ENCODE measurements at regions not wholly inside any gene's neighbourhood (a gene's known extent, or its start where the extent isn't known, plus 50 kb on each side); places are given as distances from the start of the nearest gene placed in this dataset.
"Not testable (repeated sequence)": the region's sequence is repeated elsewhere in the genome, so short reads cannot be mapped to it uniquely, and the experiment has no call there.

DNA sequence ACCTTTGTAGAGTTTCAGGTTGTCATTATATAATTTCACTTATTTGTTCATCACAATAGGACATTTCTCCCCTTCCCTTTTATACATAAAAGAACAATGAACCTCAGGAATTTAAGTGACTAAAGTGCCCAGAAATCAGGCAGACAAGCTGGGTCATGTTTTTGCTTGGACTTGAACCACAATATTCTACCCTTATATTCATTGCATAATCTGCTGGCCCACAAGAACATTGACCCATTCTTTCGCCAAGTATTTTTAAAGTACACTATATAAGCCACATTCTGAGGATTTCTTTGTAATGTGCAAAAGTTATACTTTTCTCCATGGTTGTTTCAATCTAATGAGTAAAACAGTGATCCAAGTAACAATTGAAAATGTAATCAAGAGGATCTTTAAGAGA, 637.5 kb upstream of the SLIT2 start:
- no peak for DNase-seq (ENCODE audit: low read depth)

DNA sequence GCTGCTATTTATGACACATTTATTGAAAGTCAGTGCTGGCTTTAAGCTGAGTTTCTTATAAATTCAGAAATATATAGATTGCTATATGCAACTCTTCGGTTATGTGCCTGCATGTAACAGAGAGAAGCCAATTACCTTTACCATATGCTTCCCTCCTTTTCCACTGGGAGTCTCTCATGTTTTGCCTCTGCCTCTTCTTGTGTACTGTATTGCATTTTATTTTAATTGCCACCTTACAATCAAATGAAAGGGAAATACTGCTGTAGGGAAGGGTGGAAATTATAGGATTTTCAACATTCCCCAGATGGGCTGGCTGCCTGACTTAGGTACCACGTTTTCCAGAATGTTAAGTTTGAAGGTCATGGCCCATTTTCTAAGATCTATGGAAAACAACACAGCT, 655.4 kb upstream of the SLIT2 start:
- no peak for DNase-seq (ENCODE audit: low read depth)

DNA sequence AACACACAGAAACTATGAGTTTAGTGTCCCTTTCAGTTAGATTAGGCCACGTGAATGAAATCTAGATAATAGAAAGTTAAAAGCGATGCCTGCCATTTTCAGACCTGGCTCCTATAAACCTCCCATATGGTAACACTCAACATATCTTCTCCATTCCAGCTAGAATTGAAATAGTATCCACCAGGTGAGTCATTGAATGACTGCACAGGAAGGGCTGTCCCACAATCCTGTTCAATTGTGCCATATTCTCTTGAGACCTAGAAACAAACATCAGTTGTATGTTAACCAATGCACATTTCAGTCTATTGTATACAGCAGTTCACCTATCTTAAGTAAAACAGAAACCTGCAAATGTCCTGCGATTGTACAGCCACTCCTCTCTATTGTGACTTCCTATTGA, 659.3 kb upstream of the SLIT2 start:
- DNase-seq (ENCODE audit: low read depth), result no peak

DNA sequence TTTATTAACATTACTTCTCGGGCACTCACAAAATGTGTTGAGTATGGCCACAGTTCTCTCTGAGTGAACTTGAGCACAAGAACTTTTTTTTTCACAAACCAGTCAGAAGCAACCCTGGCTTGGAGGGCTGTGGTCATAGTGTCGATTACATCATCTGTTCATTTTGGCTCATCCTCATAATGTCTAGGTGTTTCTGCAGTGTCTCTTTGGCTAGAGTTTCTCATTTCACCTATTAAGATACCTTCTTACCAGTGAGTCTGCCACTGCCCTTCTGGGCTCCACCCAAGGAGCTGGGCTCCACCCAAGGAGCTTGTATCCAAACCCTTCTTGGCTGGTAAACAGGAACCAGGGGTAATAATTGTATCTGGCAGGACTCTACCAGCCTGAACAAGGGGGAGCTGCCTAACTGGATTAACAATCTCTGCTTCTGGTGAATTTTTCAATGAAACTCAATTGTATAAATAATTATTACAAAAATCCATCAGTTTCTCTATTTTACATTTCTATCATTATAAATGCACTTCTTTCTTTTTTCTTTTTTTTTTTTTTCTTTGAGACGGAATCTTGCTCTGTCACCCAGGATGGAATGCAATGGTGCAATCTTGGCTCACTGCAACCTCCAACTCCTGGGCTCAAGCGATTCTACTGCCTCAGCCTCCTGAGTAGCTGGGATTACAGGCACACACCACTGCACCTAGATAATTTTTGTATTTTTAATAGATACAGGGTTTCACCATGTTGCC, 667.7 kb upstream of the SLIT2 start:
- no peak for DNase-seq (ENCODE audit: low read depth)

DNA sequence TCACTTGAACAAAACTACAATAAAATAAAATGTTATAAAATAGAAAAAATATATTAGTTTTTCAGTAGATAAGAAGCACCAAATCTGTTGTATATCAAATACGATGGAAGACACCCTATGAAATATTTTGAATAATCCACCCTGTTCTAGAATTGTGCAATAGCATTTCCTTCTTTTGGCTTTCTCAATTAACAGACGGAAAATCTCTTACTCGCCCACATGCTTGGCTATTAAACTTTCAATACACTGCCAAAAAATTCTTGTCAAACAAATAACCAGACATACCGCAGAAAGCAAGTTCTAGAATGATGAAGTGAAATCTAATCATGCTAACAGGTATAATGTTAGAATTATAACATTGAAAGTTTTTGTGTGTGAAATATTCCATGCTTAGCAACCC, 671.6 kb upstream of the SLIT2 start:
- DNase-seq (ENCODE audit: low read depth), result peak; percentile 28

DNA sequence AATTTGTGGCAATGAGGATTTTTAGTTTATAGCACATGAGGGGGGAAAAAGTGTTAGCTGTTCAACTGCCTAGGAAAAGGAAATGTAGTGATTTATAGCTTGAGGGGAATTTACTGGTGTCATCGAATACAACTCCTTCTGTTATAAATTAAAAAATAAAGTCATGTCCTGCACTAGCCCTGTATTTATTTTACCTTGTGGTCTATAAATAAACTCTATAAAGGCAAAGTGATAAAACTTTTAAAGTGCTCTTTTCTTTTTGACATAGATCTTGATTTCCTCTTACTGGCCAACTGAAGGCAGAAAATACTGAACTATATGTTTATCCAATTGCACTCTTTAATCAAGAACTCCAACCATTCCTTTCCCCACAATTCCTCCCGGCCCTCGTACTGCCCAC, 672.1 kb upstream of the SLIT2 start:
- DNase-seq (ENCODE audit: low read depth), result no peak

DNA sequence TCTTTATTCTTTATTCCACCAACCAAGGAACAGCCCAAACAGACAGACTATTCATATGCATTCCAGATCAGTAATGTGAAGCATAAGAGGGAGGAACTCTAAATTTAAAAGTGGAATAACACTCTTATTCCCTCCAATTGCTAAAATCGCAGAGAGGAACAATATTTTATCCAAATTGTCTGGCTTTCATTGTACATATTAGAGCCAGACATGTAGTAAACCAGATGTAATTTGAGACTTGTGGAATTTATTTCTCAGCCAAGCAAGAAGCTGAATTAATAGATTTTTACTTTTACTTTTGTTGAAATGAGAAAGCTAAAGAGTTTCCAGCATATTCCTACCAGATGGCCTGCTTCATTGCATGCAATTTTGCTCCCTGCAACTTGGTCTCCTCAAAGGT, 674.6 kb upstream of the SLIT2 start:
- DNase-seq (ENCODE audit: low read depth), result no peak

DNA sequence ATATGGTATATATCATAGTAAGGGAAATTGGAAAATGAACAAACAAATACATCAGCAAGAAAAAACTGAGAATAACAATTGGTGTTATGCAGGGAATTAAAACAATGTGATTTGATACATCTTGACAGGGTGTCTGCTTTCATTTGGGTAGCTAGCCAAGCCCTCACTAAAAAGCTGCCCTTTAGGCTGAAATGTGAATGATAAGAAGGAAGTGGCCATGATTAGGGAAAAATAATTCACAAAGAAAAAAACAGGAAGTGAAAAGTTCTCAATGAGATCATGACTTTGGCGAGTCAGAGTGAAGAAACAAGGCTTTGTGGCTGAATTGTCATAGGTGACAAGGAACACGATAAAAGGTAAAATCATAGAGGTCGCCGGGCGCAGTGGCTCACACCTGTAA, 675.8 kb upstream of the SLIT2 start:
- no peak for DNase-seq (ENCODE audit: low read depth)

DNA sequence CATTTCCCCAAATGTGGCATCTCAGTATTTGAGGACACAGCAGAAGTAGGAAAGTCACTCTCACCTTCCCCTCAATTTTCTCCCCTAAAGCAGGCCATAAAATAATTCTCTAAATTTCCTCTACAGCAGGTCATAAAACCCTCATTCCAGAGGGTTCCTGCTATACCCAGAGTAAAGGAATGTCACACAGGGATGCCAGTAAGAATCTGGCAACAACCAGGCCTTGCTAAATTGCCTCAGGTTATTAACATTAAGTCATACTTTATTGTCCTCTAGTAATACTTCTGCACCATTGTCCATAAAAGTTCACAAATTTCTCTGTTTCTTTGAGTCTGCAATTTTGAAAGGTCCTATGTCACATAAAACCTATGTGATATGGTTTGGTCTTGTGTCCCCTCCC, 685.7 kb upstream of the SLIT2 start:
- DNase-seq (ENCODE audit: low read depth), result no peak

DNA sequence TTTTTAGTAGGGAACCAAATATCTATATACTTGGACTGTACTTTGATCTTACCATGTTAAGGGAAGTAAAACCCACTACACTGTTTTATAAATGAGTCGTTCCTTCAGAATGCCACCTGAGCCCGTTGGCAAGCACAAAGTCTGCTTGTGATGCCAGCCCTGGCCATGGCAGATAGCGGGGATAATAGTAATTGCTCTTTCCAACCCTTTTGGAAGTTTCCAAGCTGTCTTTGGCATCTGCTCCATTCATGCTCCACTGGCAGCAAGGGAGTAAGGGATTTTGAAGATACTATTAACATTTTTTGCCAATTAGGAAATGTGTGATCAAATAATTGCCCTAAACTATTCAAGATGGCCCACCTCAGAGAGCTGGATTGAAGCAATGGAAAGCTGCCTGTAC, 689.2 kb upstream of the SLIT2 start:
- DNase-seq (ENCODE audit: low read depth), result no peak

DNA sequence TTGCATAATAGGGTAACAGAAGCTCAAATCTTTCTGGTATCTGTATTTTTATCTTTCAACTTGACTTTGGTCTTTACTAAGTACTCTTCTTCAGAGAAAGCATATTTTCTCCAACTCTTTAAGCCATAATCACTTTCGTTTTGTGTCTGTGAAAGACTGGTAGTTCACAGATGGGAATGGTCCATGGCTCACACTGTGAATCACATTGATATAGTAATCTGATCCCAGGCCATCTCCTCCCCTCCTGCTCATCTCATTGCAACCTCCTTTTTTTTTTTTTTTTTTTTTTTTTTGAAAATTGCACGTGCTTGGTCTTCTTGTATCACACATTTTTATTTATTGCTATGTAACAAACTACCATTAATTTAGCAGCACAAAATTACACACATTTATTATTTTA, 694.5 kb upstream of the SLIT2 start:
- DNase-seq (ENCODE audit: low read depth), result no peak

DNA sequence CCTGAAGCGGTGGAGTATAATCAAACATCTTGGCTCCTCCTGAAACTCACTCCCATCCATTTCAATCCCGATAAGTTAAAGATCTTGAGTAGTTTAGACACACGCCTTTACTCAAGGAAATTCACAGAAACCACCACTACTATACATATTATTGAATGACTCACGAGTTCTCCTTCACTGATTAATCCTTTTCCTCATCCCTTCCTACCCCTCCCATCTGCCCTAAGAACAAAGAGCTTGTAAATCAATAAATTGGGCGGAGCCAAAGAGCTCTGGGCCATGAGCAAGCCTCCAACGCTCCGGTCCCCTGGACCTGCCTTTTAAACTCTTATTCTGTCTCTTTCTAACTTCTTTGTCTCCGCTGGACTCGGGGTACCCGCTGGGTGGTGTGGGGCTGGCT, 695.4 kb upstream of the SLIT2 start:
- not testable (repeated sequence) for DNase-seq (ENCODE audit: low read depth)

DNA sequence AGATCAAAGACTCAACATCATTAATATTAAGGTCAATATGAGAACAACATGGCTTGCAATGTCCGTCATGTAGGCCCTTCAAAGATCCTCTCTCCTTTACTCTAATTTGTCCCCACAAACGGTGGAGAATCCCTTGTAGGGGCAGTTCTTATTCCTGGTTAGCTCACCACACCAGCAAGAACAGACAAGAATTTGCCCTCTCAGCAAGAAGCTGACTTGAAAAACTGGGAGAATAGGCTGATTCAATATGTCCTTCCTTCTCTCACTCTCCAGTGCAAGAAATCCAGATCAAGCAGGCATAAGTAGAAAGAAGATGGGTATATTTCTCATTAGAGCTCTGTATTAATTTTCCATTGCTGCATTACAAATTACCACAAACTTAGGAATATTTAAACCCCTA, 704.2 kb upstream of the SLIT2 start:
- DNase-seq (ENCODE audit: low read depth), result no peak

DNA sequence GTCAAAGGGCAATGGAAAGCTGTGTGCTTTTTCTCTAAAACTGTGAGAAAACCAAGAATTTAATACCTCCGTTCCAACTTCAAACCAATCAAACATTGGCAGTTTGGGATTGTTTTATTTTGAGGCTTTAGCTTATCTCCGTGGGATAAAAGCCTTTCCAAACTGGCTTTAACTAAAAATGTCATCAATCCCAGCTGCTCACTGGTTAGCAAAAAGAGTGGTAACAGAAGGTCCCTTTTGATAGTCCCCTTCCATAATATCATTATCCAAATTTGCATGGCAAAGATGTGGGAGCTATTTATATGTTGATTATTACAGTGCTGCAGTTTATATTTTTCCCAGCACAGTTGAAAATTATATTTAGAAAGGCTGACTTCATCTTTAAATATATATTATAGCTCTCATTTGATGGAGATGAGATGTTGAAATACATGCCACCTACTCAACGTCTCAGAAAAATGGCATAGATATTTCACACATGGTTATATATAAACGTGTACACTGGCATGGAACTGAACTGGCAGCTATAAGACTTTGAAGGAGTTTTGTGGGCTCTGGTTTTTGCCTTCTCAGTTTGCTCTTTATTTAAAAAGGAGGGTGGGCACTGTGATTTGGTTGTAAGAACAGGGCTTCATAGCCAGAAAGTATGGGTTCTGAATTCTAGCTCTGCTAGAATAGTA, 707.1 kb upstream of the SLIT2 start:
- DNase-seq (ENCODE audit: low read depth), result no peak

DNA sequence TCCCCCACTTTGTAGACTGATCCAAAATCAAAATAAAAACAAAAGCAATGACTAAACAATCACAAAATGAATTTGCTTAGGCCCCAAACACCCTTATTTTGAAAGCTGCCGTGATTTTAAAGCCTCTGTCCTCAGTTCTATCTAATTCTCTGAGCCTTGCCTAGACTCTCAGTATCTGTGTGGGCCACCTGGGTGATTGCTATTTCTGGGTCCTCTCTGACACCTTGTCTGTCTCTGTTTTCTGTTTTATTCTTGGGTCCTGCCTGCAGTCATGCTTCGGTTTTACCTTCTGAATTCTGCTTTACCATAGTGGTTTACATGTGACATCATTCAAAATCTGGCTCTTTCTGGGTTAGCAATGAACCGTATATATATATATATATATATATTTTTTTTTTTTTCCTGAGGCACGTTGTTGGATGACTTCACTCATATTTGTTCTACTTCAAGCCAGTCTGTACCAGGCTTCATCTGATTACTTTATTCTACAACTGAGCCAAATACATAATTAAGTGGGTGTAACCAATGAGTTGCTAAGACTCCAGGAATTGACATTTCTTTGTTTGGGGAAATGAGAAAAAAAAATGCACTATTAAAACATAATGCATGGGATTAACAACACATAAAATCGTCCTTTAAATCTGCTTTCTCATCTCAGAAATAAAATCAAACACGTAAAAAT, 710.7 kb upstream of the SLIT2 start:
- DNase-seq (ENCODE audit: low read depth), result no peak

DNA sequence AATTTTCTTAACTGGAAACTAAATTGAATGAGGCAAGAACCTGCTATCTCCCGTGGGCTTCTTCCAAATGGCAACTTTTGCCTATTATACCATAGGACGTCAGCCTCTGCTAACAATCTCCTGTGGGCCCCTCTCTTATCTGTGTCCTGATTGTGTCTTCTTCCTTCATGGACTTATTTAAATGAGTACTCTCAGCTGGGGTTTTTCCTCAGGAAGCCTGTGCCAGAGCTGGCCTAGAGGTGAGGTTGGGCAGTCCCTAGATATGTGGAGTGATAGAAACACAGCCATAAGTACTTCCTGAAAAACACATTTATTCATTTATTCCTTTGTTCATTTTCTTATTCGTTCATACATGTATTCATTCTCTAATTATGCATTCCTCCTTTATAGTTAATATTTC, 712.5 kb upstream of the SLIT2 start:
- DNase-seq (ENCODE audit: low read depth), result no peak

DNA sequence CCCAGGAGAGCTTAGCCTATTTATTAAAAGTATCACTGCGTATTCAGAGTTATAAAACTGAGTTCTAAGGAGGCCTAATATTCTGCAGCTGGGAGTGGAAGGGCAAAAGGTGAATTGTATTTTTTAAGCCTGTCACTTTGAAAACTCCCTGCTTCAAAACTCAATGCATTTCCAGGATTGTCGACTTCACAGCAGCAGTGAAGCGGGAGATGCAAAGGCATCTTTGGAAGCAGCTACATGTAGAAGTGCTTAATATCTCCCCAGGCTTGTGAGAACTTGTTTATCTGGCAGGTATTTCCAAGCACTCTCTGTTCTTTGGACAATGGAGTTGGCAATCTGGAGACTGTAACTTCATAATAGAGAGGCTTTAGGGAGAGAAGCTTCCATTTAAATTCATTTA, 717.5 kb upstream of the SLIT2 start:
- DNase-seq (ENCODE audit: low read depth), result no peak

DNA sequence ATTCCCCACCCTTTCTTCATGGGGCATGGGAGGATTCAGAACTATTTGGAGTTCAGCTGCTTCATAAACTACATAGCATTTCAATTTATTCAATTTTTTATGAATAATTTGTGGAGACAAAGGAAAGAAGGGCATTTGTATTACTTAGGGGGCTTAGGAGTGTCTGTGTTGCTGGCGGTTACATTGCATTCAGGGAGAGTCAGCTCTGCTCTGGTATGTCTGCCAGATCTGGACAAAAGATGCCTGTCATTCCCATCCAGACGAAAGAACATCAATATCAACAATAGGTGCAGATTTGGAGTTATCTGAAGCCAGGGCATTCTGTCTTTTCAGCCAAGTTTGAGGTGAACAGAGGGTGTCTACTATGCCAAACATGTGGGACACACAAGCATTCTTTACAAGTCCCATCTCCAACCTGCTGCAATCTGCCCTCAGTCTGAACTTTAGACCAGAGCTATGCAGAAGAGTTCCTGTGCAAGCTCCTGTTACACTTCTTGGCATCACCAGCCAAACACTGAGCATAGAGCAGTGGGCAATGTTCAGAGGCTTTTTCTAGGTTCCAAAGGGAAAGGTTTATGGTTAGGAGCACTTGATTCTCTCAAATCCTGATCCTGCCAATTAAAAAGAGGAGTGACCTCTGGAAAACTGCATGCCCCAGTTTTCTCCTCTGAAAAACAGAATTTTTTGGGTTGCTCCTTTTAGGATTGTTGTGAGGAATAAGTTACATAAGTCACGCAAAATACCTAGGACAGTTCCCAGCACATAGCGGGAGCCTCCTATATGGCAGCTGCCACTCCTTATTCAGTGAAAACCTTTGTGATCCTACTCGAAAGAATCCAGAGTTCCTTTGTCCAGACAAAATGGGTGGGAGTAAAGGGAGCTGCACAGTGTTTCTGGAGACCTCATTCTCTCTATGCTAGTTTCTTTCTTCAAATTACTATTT, 719.5 kb upstream of the SLIT2 start:
- no peak for DNase-seq (ENCODE audit: low read depth)

DNA sequence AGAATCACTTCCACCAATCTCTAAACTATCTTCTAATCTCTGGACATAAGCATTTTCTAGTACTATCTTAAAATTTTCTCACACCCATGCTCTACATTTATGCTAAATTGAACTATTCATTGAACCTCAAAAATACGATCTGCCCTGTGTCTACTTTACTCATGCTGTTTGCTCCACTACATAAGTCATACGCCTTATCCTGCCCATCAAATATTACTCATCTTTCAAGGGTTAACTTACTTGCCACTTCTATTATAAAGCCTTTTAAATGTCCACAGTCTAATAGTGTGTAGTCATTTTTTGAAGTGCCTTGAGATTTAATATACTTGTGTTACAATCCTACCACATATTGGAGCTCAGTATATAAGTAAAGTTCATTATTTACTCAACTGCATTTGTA, 727.7 kb upstream of the SLIT2 start:
- DNase-seq (ENCODE audit: low read depth), result no peak

DNA sequence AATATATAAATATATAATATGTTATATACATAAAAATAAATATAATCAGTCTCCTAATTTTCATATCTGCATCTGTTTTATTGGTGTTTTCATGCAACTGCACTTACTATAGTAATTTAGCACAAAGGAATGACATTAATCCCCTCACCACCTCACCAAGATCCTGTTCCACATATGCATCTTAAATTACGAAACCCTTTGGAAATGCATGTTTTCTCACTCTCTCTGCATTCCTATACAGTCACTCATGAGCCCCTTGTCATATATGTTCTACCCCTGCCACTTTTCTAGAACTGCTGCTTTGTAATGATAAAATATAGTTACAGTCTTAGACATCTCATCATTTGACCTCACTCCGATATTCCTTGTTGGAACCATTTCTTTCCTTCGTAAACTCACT, 728.7 kb upstream of the SLIT2 start:
- DNase-seq (ENCODE audit: low read depth), result no peak

DNA sequence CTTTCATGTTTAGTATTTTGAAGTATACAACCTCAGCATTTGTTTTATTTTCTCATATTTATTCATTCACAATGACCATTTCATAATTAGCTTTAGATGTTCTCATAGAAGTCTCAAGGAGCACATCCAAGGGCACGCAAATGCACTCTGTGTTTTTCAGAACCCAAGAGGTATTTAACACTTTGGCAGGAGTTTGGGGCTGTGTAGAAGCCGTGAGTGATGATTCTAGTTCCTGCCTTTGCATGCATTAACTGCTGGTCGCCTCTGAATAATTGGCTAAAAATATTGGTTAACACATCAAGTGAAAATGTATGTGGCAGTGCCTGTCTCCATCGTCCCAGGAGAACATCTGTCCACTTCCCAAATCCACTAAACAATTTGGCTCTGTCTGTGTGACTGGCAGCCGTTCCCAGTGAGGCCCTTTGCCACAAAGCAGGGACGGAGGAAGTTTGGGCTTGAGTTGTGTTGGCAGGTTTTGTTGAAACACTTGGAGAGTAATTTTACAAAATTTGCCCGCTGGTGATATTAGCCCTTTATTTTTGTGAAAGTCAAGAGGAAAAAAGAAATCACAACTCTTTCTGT, 730.7 kb upstream of the SLIT2 start:
- DNase-seq (ENCODE audit: low read depth), result no peak
